Astrocyte (in vitro differentiated cells and primary cell): ENCODE measurements at regions not wholly inside any gene's neighbourhood (a gene's known extent, or its start where the extent isn't known, plus 50 kb on each side); places are given as distances from the start of the nearest gene placed in this dataset.

Source experiments
- DNase-seq: peaks from one replicate; pipeline ENCODE4 v3.0.0-alpha.2; 2010; ENCODE audit warnings: low read depth
- FAIRE-seq: peaks from 2 replicates; lab custom pipeline; 2011; peaks lifted over from hg19 to GRCh38; lab: Jason Lieb, UNC
- H2AFZ ChIP-seq: 2 replicates; pipeline ENCODE4 v1.6.0; 2012; ENCODE audit warnings: low read depth, low read length, inconsistent platforms
- H3K27ac ChIP-seq: 2 replicates; pipeline ENCODE4 v1.5.1; 2011; ENCODE audit warnings: low read depth, low read length, inconsistent platforms
- H3K27me3 ChIP-seq: 2 replicates; pipeline ENCODE4 v1.6.0; 2011; ENCODE audit warnings: low read length, inconsistent platforms; ENCODE audit not compliant: insufficient read depth
- H3K36me3 ChIP-seq: 2 replicates; pipeline ENCODE4 v1.5.1; 2011; ENCODE audit warnings: low read length, inconsistent platforms; ENCODE audit not compliant: insufficient read depth
- H3K4me1 ChIP-seq: 2 replicates; pipeline ENCODE4 v1.5.1; 2011; ENCODE audit warnings: low read length, inconsistent platforms; ENCODE audit not compliant: insufficient read depth
- H3K4me2 ChIP-seq: 2 replicates; pipeline ENCODE4 v1.6.0; 2012; ENCODE audit warnings: low read length, inconsistent platforms
- H3K4me3 ChIP-seq: 2 replicates; pipeline ENCODE4 v1.5.1; 2011; ENCODE audit warnings: low read depth, mild to moderate bottlenecking, low read length, inconsistent platforms; ENCODE audit not compliant: insufficient read depth
- H3K79me2 ChIP-seq: 2 replicates; pipeline ENCODE4 v1.6.0; 2012; ENCODE audit warnings: mild to moderate bottlenecking, low read length, inconsistent platforms; ENCODE audit not compliant: insufficient read depth
- H3K9ac ChIP-seq: 2 replicates; pipeline ENCODE4 v1.6.0; 2012; ENCODE audit warnings: mild to moderate bottlenecking, low read length, inconsistent platforms
- H3K9me3 ChIP-seq: 2 replicates; pipeline ENCODE4 v1.5.1; 2012; ENCODE audit warnings: low read depth, mild to moderate bottlenecking, low read length, inconsistent platforms; ENCODE audit not compliant: insufficient read depth
- H4K20me1 ChIP-seq: 2 replicates; pipeline ENCODE4 v1.6.0; 2012; ENCODE audit warnings: low read length, inconsistent platforms; ENCODE audit not compliant: insufficient read depth
- H3K27ac Mint-ChIP-seq: one replicate; pipeline ENCODE4 v1.8.0; 2021; ENCODE audit warnings: mild to moderate bottlenecking, mixed read lengths; ENCODE audit not compliant: unreplicated experiment
- H3K27me3 Mint-ChIP-seq: one replicate; pipeline ENCODE4 v1.8.0; 2021; ENCODE audit warnings: low read depth, mixed read lengths; ENCODE audit not compliant: unreplicated experiment
- H3K36me3 Mint-ChIP-seq: one replicate; pipeline ENCODE4 v1.8.0; 2021; ENCODE audit warnings: low read depth, mixed read lengths; ENCODE audit not compliant: unreplicated experiment
- H3K4me1 Mint-ChIP-seq: one replicate; pipeline ENCODE4 v1.8.0; 2021; ENCODE audit warnings: low read depth, mixed read lengths; ENCODE audit not compliant: unreplicated experiment
- H3K4me3 Mint-ChIP-seq: one replicate; pipeline ENCODE4 v1.8.0; 2021; ENCODE audit warnings: mild to moderate bottlenecking, moderate library complexity, mixed read lengths; ENCODE audit not compliant: unreplicated experiment
- H3K9me3 Mint-ChIP-seq: one replicate; pipeline ENCODE4 v1.8.0; 2021; ENCODE audit warnings: mild to moderate bottlenecking, mixed read lengths; ENCODE audit not compliant: unreplicated experiment
- EZH2 ChIP-seq: IDR thresholded peaks from 2 replicates; pipeline ENCODE4 v1.6.1; 2012; ENCODE audit warnings: mild to moderate bottlenecking, low read length, inconsistent platforms; ENCODE audit not compliant: insufficient read depth
- TF ChIP-seq, protein P1 (sequence below): IDR thresholded peaks from 2 replicates; pipeline ENCODE4 v1.5.1; 2011; ENCODE audit warnings: low read depth, mild to moderate bottlenecking, inconsistent platforms, low read length, moderate library complexity; ENCODE audit not compliant: insufficient read depth

DNA sequence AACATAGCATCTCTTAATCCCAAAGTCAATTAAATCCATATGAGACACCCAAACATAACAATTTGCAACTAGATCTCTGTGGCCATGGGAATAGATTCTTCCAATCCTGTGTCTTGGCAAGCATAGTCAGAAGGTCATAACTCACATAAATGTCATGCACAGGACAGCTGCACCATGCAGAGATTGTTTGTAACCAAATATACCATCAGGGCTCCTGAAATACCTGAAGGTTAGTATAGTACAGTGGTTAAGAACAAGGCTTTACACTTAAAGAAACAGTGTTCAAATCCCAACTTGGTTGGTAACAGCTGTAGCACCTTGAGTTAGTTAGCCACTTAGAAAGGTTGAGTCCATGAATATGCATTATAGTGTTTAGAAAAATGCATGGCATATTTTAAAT, 82.6 kb upstream of the CCDC190 start:
- no peak overlapping the region for H3K9ac ChIP-seq
- TF ChIP-seq, protein P1, sequence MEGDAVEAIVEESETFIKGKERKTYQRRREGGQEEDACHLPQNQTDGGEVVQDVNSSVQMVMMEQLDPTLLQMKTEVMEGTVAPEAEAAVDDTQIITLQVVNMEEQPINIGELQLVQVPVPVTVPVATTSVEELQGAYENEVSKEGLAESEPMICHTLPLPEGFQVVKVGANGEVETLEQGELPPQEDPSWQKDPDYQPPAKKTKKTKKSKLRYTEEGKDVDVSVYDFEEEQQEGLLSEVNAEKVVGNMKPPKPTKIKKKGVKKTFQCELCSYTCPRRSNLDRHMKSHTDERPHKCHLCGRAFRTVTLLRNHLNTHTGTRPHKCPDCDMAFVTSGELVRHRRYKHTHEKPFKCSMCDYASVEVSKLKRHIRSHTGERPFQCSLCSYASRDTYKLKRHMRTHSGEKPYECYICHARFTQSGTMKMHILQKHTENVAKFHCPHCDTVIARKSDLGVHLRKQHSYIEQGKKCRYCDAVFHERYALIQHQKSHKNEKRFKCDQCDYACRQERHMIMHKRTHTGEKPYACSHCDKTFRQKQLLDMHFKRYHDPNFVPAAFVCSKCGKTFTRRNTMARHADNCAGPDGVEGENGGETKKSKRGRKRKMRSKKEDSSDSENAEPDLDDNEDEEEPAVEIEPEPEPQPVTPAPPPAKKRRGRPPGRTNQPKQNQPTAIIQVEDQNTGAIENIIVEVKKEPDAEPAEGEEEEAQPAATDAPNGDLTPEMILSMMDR: no peak
- TF ChIP-seq EZH2: no peak
- no peaks in the 10 kb centered on the region for H3K9me3 ChIP-seq
- H3K4me2 ChIP-seq: no peak overlapping the region
- no peak overlapping the region for H3K4me3 ChIP-seq
- no peaks in the 10 kb centered on the region for H3K27me3 Mint-ChIP-seq
- H3K36me3 ChIP-seq: no peaks in the 10 kb centered on the region
- DNase-seq: peak; percentile 25
- no peaks in the 10 kb centered on the region for H3K4me1 ChIP-seq
- H3K4me3 Mint-ChIP-seq: no peak overlapping the region
- no peaks in the 10 kb centered on the region for H4K20me1 ChIP-seq
- H3K27ac Mint-ChIP-seq: no peak overlapping the region
- no peaks in the 10 kb centered on the region for H3K9me3 Mint-ChIP-seq
- no peaks in the 10 kb centered on the region for H3K27me3 ChIP-seq
- H3K79me2 ChIP-seq: no peaks in the 10 kb centered on the region
- no peak overlapping the region for H2AFZ ChIP-seq
- FAIRE-seq: no peak
- H3K36me3 Mint-ChIP-seq: no peaks in the 10 kb centered on the region
- H3K4me1 Mint-ChIP-seq: peaks cover 8% of the 10 kb centered on the region
- H3K27ac ChIP-seq: no peak overlapping the region

DNA sequence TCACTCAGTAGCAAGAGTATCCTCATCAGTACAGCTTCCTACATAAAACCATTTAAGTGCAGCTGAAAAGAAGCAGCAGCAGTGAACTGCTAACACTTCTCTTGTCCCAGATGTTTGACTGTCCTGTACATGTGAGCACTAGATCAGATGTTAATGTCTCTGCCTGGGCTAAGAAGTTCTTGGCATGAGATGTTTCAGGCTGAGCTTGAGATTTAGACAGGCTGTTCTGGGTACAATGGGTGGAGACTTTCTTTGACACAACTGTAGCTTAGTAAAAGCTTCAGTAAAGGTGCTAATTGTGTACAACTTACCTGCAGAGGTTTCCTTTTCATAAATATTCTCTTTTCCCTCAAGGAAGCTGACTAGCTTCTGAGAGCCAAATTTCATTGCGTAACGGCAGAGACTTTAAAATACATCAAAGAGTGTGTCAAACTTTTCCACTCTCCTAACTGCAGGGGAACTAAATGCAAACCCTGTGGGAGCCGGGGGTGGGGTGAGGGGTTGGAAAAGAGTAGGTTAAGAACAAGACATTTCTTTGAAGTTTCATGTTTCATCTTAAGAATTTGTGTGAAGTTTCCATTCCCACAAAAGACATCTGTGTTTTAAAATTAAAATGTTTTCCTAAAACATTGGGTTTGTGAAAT, 82.1 kb upstream of the CCDC190 start:
- no peaks in the 10 kb centered on the region for H3K36me3 ChIP-seq
- H3K27me3 Mint-ChIP-seq: no peaks in the 10 kb centered on the region
- FAIRE-seq (no peak), DNase-seq (peak; percentile 25)
- peaks cover 8% of the 10 kb centered on the region for H3K4me1 Mint-ChIP-seq
- H3K27me3 ChIP-seq: no peaks in the 10 kb centered on the region
- H3K9ac ChIP-seq: no peak overlapping the region
- H3K4me3 Mint-ChIP-seq: no peak overlapping the region
- no peaks in the 10 kb centered on the region for H3K79me2 ChIP-seq
- no peaks in the 10 kb centered on the region for H3K9me3 Mint-ChIP-seq
- no peak overlapping the region for H3K4me2 ChIP-seq
- TF ChIP-seq EZH2: no peak
- TF ChIP-seq, protein P1: no peak
- H3K27ac Mint-ChIP-seq: no peak overlapping the region
- no peaks in the 10 kb centered on the region for H3K4me1 ChIP-seq
- no peak overlapping the region for H2AFZ ChIP-seq
- no peaks in the 10 kb centered on the region for H4K20me1 ChIP-seq
- H3K9me3 ChIP-seq: no peaks in the 10 kb centered on the region
- no peak overlapping the region for H3K4me3 ChIP-seq
- no peak overlapping the region for H3K27ac ChIP-seq
- H3K36me3 Mint-ChIP-seq: no peaks in the 10 kb centered on the region

DNA sequence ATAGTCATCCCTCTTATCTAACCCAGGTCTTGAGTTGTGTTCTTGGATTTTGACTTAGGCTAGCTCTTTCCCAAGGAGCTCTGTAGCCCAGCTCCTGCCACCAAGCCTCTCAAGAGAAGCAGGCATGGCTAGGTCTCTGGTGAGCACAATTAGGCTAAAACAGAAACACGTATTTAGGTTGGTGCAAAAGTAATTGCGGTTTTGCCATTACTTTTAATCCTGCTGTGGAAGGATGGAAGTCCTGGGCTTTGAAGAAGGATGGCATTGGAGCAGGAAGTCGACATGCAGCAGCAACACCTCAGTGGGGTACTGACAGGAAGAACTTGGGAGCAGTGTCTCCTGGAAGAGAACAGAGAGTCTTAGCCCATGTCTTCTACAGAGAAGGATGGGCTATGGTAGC, 80.0 kb upstream of the CCDC190 start:
- no peak for FAIRE-seq
- TF ChIP-seq EZH2: no peak
- TF ChIP-seq, protein P1: no peak
- H3K4me2 ChIP-seq: no peak overlapping the region
- Mint-ChIP-seq H3K9me3 (no peaks in the 10 kb centered on the region), H3K4me1 (peaks cover 13% of the 10 kb centered on the region), H3K27ac (no peak overlapping the region), H3K4me3 (no peak overlapping the region), H3K36me3 (no peaks in the 10 kb centered on the region), H3K27me3 (no peaks in the 10 kb centered on the region)
- H3K9ac ChIP-seq: no peak overlapping the region
- no peaks in the 10 kb centered on the region for H3K36me3 ChIP-seq
- H3K27ac ChIP-seq: no peak overlapping the region
- no peaks in the 10 kb centered on the region for H3K27me3 ChIP-seq
- no peaks in the 10 kb centered on the region for H3K4me1 ChIP-seq
- no peak overlapping the region for H2AFZ ChIP-seq
- DNase-seq: no peak
- no peaks in the 10 kb centered on the region for H4K20me1 ChIP-seq
- no peak overlapping the region for H3K4me3 ChIP-seq
- no peaks in the 10 kb centered on the region for H3K9me3 ChIP-seq
- no peaks in the 10 kb centered on the region for H3K79me2 ChIP-seq
